Cardiac septum (tissue), 1 donor: ENCODE measurements at regions not wholly inside any gene's neighbourhood (a gene's known extent, or its start where the extent isn't known, plus 50 kb on each side); places are given as distances from the start of the nearest gene placed in this dataset.

Experiments
- DNase-seq: peaks from one replicate; pipeline ENCODE4 v3.0.0-alpha.2; 2020; ENCODE audit warnings: low spot score
- intact Hi-C: fragments of 100-400 bp; cut with DNase I; formaldehyde crosslinking; loops from one replicate; pipeline ENCODE4 v1.14.0; 2022
- donor health status: DM: no; HTN: no; CAD: no.

GRCh38 chr5:173775261-173776197 is 112.6 kb upstream of the CPEB4 start:
- no peak for DNase-seq
- intact Hi-C loops, result no loop called here

GRCh38 chr5:173777149-173777548 is 111.0 kb upstream of the CPEB4 start:
- no peak for DNase-seq
- intact Hi-C loops, result no loop called here

- DNase-seq, result no peak
- intact Hi-C loops, result no loop called here
Measured at GRCh38 chr5:173777674-173778073, 110.5 kb upstream of the CPEB4 start.

- intact Hi-C loops, result no loop called here
- peak; percentile 80 for DNase-seq
Measured at GRCh38 chr5:173778152-173778782, 109.9 kb upstream of the CPEB4 start.

GRCh38 chr5:173778784-173779304 is 109.3 kb upstream of the CPEB4 start:
- intact Hi-C loops, result no loop called here
- DNase-seq, result no peak

GRCh38 chr5:173780235-173781234 is 107.6 kb upstream of the CPEB4 start:
- DNase-seq, result no peak
- intact Hi-C loops, result no loop called here

GRCh38 chr5:173781432-173781815 is 106.7 kb upstream of the CPEB4 start:
- no peak for DNase-seq
- intact Hi-C loops, result no loop called here

- DNase-seq, result peak; percentile 92
- intact Hi-C loops, result no loop called here
Measured at GRCh38 chr5:173781816-173782670, 106.1 kb upstream of the CPEB4 start.

GRCh38 chr5:173782671-173783101 is 105.5 kb upstream of the CPEB4 start:
- intact Hi-C loops, result no loop called here
- DNase-seq, result no peak

- intact Hi-C loops, result no loop called here
- no peak for DNase-seq
Measured at GRCh38 chr5:173783371-173783770, 104.8 kb upstream of the CPEB4 start.

GRCh38 chr5:173785400-173785799 is 102.7 kb upstream of the CPEB4 start:
- DNase-seq, result no peak
- intact Hi-C loops, result loop anchor here (5.0 kb wide), 1 partner anchor 47 kb away; no protein-coding TSS in a partner anchor

- intact Hi-C loops, result loop anchor here (5.0 kb wide), 1 partner anchor 46 kb away; no protein-coding TSS in a partner anchor
- no peak for DNase-seq
Measured at GRCh38 chr5:173785866-173786265, 102.3 kb upstream of the CPEB4 start.

GRCh38 chr5:173786286-173787187 is 101.6 kb upstream of the CPEB4 start:
- intact Hi-C loops, result loop anchor here (5.0 kb wide), 1 partner anchor 46 kb away; no protein-coding TSS in a partner anchor
- DNase-seq, result no peak

- no peak for DNase-seq
Measured at GRCh38 chr5:173789031-173789920, 98.9 kb upstream of the CPEB4 start.

GRCh38 chr5:173790177-173790719 is 97.9 kb upstream of the CPEB4 start:
- intact Hi-C loops, result no loop called here
- no peak for DNase-seq

More at GRCh38 chr5:173789031-173789920, 98.9 kb upstream of the CPEB4 start:
- intact Hi-C loops, result loop anchor here (5.0 kb wide), 1 partner anchor 43 kb away; no protein-coding TSS in a partner anchor
